ENCODE measurements at regions not wholly inside any gene's neighbourhood (a gene's known extent, or its start where the extent isn't known, plus 50 kb on each side); places are given as distances from the start of the nearest gene placed in this dataset.
A peak's percentile ranks its signal among the peaks of the same experiment; 100 is the strongest.
"Not testable (repeated sequence)": the region's sequence is repeated elsewhere in the genome, so short reads cannot be mapped to it uniquely, and the experiment has no call there.

DNA sequence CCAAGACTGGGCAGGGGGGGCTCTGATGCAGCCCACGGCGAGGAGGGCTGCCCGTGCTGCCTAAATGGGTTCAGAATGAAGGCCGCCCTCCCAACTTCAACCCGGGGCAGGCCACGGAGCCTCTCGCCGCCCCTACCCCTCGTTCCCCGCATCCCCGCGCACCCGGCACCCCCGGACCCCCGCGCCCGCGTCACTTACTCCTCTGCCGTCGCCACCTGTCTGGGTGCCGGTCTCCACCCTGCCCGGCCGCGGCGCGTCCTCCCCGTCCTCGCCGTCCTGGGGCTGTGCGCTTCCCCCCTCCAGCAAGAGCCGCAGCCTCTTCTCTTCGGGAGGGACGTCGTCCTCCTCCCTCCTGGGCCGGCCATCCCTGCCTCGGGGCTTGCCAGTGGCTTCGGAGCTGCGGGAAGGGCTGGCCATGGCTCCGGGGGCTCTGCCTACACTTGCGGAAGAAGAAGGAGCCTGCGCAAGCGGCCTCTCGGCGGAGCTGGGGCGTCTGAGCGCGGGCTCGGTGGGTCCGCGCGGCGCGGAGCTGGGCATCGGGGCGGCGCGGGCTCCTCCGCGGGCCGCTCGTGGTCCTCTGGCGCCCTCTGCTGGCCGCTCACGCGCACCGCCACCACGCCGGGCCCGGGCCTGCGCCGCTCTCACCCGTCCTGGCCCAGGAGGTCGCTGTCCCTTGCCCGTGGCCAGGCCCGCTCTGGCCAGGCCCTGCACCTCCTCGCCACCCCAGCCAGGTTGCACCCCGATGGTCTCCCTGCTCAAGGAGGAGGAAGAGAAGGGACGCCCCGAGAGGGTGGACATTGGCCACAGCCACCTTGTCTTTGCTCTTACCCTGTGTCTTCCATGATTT is 59.3 kb upstream of the CLEC6A start:
- DNase-seq: peak; percentile 42

DNA sequence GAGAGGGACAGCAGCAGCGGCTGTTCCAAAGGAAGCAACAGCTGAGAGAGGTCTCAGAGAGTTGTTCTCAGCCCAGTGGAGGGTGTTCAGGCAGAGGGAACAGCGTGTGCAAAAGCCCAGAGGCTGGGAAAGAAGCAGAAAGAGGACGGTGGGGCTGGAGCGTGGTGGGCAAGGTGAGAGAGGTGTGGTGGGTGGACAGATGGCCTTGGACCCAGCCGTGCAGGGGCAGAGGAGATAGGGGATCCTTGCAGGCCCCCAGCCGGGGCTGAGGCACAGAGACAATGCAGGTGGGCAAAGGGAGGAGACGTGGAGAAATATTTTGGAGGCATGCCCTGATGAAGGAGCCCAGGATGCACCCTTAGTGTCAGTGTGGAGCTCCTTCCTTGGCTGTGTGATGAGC is 58.4 kb upstream of the CLEC6A start:
- DNase-seq: not testable (repeated sequence)

GRCh38 chr12:8399496-8400034 is 56.2 kb upstream of the CLEC6A start:
- DNase-seq: not testable (repeated sequence)

DNA sequence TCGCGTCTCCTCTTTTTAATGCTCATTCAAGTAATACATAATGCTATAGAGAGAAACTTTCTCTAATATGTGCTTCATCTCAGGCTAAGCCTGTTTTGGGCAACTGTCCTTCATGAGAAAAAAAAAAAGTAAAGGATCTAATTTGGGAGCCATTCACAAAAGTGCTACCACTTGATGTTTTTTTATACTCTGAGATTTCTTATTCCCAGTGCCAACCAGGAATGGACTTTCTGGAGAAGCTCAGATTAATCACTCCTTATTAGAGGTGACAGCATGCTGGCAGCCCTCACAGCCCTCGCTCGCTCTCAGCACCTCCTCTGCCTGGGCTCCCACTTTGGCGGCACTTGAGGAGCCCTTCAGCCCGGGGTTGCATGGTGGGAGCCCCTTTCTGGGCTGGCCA is 51.9 kb upstream of the CLEC6A start:
- DNase-seq: not testable (repeated sequence)

DNA sequence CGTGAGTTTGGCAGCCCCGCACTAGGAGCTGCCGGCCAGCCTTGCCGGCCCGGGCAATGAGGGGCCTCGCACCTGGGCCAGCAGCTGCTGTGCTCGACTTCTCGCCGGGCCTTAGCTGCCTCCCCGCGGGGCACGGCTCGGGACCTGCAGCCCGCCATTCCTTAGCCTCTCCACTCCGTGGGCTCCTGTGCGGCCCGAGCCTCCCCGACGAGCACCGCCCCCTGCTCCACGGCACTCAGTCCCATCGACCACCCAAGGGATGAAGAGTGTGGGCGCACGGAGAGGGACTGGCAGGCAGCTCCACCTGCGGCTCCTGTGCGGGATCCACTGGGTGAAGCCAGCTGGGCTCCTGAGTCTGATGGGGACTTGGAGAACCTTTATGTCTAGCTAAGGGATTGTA is 51.4 kb upstream of the CLEC6A start:
- DNase-seq: not testable (repeated sequence)

Data from stimulated activated naive CD4-positive, alpha-beta T cell treated with Interleukin-2 at 50 U/mL for 16 hours (primary cell).